NCI-H2029 (cell line): ENCODE measurements at regions not wholly inside any gene's neighbourhood (a gene's known extent, or its start where the extent isn't known, plus 50 kb on each side); places are given as distances from the start of the nearest gene placed in this dataset.
"Not testable (repeated sequence)": the region's sequence is repeated elsewhere in the genome, so short reads cannot be mapped to it uniquely, and the experiment has no call there.

ENCODE experiments used
- DNase-seq: peaks from one replicate; lab custom pipeline; 2025; lab: John Stamatoyannopoulos, UW

DNA sequence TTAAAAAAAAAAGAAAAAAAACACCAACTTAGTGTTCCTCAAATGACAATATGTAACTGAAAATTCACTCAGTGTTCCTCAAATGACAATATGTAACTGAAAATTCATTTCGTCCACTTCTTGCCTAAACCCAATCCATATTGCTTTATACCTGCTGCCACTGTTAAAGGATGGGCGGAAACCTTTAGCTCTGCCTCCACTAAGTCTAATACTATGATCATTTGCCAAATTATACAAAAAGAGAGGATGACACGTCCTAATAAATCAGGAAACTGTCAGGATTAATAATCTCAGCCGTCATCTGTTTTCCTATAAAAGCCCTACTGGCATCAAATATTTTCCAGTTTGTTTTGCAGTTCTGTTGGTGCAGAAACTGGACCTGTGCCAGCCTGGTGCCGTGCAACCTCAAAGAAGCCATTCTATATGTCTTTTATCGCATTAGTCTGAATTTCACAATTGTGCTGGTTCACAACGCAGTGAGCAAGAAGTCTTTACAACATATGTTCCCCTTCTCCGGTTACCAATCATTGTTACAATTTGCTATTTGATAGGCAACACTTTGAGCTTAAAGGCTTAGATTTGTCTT is 160.4 kb upstream of the KCNH8 start:
- peak; percentile 41 for DNase-seq

DNA sequence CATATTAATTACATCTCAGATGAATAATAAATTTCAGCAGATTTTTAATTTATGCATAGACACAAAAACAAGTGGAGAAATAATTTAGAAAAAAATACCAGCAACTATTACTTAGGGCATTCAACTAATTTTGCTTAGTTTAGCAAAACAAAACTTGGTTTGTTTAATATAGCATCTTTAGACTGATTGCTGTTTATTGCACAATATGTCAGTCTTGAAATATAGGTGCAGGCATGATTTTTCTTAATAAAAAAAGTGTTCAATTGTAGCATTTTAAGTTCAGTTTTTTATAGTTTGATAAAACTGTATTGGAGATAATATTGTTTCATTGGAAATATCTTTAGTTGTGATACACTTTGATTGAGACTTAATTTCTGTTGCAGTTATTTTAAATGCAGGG is 161.2 kb upstream of the KCNH8 start:
- DNase-seq = no peak

DNA sequence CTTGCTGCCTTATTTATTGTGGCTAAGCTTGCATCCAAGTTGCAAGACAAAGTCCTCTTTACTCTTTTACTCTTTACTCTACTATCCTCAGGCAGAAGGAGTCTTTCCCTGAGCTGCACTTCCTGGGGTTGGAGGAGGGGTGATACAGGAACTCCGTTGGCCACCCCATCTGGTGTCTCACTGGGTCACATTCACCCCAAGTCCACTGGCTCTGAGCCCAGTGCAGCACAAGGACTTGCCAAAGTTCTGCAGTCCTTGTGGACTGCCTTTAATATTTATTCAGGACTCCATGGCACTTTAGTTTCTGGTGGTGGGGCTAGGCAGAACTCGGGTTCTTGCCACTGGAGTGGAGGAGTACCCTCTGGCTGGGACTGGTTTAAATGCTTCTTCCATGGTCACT is 165.4 kb upstream of the KCNH8 start:
- DNase-seq = no peak

DNA sequence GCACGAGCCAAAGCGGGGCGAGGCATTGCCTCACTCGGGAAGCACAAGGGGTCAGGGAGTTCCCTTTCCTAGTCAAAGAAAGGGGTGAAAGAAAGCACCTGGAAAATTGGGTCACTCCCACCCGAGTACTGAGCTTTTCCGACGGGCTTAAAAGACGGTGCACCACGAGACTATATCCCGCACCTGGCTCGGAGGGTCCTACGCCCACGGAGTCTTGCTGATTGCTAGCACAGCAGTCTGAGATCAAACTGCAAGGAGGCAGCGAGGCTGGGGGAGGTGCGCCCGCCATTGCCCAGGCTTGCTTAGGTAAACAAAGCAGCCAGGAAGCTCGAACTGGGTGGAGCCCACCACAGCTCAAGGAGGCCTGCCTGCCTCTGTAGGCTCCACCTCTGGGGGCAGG is 172.2 kb upstream of the KCNH8 start:
- DNase-seq = not testable (repeated sequence)

DNA sequence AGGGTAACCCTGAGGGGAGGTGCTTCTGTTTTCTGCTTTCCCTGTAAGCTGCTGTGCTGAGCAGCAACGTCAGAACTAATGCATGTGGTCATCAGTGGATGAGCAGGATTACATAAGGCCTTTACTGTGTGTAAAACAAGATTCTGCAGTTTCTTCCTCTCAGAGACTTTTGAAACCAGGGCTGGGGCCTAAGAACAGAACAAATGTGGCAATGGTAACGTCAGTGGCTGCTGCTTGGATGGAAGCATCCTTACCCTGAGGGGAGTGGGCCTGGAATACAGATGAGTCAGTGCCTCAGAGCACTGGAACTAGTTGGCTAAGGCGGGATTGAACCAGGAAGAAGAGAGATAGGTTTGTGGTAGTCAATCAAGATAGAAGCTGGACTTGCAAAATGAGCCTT is 180.2 kb upstream of the KCNH8 start:
- no peak for DNase-seq

DNA sequence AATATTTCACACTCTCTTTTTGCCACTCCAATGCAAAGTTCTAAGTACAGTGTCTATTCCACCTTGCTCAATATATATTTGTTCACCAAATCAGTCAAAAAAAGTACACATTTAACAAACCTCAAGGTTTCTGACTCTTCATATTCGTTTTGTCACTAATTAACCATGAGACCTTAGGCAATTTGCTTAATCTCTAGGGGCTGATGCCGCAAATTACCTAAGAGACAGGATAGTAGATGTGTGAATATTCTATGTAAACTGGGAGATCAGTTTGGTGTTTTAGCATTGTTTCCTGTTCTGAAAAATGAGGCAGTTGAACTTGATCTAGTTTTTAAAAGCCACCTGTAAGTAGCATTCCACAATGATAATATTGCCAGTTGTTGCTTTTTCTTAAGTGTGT is 182.5 kb upstream of the KCNH8 start:
- DNase-seq = no peak

DNA sequence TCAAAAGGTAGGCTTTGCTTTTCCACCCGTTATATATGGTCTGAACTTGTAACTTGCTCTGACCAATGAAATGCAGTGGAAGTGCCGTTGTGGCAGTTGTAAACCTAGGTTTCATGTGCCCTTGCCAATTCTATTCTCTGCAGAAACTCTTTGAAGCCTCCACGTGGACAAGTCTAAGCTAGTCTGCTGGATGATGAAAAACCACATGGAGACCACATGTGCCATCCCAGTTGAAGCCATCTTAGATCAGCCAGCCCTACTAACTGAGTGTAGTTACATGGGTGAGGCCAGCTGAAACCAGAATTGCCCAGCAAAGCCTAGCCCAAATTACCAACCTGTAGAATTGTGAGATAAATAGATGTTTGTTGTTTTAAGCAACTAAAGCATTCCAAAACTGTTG is 183.7 kb upstream of the KCNH8 start:
- DNase-seq = no peak

DNA sequence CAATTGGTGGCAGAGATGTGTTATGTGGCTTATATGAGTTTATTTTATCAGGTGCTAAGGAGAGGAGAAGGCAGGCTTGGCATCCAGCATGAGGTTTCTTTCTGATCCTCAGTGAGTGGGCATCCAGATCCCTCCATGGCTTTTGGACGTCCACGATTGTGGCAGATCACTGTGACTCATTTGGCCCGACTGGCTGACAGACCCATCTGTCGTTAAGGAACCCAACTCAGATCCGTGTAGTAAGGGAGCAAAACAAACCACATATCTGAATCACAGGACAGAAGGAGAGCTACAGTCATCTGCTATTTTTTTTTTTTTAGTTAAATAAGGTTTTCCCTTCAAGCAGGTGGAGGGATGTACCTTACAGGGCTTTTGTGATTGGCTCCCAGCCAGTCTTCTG is 197.0 kb upstream of the KCNH8 start:
- DNase-seq = no peak

DNA sequence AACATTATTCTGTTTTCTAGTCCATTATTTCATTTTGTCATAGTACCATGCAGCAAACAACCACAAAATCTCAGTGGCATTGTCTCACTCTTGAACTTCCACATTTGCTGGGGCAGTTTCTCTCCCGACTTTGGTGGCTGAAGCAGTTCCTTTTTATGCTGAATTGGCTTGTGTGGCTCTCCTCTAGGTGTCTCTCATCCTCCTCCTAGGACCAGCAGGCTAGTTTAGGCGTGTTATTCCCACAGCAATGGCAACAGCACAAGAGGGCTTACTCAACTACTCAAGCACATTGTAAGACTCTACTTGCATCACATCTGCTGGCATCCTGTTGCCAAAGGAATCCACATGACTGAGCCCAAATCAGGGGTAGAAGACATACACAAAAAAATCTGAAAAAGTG is 201.8 kb upstream of the KCNH8 start:
- no peak for DNase-seq

DNA sequence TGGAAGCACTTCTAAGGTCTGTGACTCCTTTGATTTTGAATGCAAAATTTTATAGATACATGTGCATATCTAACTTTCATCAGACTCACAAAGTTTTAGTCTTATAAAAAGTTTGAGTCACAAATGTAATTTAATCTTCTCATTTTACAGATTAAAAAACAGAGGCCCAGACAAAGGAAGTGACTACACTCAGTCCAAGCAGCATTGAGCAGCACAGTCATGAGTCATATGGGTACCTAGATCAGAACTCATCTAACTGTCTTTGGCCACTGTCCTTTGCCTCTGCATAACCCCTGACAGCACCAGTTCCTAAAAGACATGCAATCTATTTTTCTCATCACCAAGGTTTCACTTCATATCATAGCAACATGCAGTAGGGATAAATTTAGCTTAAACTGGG is 210.7 kb upstream of the KCNH8 start:
- no peak for DNase-seq

DNA sequence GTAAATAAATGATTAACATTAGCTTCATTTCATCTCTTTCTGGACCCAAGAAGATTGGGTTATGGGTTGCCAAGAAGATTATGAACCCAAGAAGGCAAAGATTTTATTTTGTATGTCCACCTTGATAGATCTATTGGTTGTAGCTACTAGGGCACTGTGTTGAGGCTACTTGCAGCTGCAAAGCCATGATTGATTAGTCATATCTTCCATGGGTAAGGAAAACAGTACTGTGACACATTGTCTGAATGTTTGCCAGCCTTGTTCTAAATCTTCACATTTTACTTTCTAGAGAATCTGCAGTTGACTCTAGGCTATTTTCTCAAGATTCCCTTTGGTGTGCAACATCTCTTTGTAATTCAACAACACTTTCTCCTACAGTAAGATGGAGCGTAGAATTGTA is 229.2 kb upstream of the KCNH8 start:
- no peak for DNase-seq

DNA sequence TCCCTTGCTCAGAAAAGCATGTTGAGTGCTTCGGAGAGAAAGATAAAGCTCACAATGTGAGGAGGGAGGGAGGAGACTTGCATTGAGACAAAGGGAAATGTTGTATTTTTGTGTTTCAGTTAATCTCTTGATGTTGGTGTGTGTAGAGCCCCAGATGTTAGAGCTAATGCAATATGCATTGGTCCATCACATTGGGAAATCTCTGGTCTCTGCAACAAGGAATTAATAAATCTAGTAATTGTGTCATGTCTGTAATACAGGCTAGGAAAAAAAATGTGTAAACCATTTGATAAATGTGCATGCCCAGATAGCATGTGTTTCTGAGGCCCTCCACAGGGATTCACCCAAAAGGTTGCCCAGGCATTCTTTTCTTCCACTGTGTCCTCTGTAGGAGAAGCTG is 230.4 kb upstream of the KCNH8 start:
- no peak for DNase-seq

DNA sequence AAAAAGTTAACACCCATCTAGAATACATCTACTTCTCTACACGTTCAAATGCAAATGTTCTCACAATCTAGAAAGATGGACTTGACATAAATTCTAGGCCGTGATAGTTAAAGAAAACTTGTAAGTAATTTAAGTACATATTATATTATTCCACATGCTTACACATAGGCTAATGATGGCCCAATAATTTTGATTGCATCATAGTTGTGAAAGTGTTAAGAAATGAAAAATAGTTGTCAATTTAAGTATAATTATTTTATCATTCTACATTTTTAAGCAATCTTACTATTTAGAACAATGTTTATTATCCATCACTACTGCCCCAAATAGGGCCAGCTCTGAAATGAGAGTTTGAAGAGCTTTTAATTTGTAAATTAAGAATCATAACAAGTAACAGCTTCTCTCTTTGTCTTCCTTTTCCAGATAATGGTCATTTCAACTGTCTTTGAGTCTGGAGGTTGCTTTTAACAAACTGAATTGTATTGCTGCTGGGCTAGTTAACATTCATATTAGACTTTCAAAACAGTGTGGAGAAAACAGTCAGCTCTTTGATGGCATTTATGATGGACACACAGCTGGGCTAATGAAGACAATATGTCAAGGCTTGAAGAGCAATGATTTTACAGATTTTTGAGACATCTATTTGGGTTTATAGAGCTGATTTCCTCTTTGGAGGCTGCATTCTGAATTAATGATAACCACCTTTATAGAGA is 246.1 kb upstream of the KCNH8 start:
- no peak for DNase-seq

DNA sequence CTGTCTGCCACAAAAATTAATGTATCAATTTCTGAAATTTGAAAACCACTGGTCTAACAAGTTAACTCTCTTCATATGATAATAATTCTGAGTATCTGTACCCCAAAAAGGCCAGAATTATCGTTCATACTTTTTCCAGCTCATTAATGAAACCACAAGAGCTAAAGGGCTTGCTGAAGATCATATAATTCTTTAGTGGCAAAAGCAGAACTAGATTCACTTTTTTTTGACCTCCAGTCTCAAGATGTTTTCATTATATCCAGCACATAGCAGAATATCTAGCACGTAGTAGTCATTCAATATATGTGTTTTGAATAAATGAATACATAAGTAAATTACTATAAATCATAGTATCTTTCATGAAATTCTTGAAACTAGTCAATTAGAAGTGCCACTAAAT is 246.7 kb upstream of the KCNH8 start:
- no peak for DNase-seq

DNA sequence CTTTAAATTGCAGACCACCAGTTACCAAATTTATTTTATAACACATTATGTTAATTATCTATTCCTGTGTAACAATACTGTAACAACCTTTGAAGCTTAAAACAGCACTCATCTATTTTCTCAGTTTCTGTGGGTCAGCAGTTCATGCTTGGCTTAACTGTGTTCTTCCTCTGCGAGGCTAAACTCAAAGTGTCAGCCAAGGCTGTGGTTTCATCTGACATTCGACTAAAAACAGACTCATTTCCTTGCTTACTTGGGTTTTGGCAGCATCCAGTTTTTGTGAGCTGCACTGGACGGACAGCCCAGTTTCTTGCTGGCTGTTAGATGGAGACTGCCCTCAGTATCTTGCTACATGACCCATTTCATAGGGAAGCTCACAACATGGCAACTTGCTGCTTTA is 247.3 kb upstream of the KCNH8 start:
- DNase-seq = no peak

DNA sequence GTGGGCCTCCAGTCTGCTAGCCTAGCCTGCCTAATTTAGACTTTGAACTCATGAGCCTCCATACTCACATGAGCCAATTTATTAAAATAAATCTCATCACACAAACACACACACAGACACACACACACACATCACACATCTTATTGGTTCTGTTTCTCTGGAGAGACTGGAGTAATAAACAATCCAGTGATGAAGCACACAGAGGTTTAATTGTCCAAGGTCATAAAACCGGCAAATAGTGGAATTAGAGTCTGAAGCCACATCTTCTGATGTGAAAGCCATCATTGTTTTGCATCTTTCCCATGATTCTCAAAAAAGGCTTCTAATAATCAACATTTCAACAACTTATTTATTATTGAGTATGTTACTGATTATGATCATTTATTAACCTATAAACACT is 249.4 kb upstream of the KCNH8 start:
- no peak for DNase-seq

DNA sequence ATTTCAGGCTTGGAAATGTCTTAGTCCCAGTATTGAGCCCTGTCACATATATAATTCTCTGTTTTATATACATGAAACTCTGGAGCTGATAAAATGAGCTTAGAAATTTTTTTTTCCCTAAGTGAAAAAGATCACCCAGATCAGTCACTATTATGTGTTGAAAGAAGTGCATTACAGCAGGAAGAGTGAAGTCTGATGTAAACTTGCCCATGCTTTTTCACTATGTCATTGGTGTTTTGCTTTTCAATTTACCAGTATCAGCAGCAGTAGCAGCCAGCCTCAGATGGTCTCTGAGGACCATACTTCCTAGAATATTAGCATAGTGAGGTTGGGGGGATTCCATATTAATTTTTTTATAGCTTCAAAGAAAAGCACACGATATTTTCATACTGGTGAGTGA is 255.6 kb upstream of the KCNH8 start:
- no peak for DNase-seq

DNA sequence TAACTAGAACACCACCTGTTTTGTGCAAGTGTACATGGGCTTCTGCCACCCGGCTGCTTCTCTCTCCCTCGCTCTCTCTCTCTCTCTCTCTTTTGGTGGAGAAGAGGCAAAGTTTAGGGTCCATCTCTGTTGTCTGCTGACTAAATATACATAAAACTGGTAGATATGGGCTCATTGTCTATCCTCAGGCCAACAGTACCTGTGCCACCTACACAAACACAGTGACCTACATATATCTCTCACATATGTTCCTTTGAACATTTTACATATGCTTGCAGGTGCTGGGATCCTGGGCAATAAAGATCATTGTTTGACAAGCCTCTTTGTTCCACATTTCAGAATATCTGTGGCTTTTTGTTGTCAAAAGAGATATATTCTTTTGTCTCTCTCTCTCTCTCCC is 256.3 kb upstream of the KCNH8 start:
- no peak for DNase-seq

DNA sequence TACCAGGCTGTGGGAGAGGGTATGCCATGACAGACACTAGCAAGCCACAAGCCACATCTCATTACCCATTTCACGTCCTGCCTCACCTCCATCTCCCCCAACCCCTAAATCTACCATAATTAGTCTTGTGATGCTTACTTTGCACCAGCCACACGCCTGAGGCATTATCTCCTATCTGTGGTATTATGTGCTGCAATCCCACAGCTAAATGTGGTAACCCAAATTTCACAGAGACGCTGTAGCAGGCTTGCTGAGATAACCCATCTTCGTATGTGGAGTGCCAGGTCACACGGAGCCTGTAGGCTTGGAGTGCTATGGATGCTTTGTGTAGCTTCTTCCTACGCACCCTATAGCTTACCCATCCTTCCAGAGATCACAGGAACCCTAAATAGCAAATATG is 256.7 kb upstream of the KCNH8 start:
- no peak for DNase-seq

DNA sequence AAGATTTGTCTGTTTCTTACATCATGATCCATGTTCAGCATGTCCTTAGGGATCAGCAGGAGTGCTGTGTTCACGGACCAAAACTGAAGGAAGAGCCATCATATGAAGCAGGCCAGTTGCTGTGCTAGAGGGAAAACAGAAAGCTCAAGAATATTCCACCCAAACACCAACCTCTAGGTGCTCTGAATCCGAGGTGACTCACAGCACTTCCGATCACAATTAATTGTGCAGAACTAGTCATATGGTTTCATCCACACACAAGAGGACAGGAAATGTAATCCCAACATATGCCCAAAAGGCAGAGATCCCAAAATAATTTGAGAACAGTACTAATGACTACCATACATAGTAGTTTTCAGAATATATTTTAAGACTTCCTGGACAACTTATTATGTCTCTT is 257.9 kb upstream of the KCNH8 start:
- DNase-seq = no peak

DNA sequence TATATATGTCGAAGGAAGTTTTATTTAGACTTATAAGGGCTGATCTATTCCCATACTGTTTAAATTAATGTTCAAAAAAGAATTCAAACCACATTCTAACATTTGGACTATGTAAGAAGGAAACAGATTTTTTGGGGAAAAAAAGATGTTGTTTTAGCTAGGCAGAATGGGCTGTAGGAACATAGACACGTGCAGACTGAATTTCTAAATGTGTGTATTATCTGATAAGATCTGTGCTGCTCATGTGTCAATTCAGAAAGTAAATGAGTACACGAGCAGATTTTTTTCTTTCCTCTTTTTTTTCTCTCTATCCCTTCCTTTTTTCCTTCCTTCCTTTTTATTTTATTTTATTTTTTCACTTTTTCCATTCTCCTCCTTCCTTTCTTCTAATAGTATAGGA is 259.5 kb upstream of the KCNH8 start:
- DNase-seq = no peak

DNA sequence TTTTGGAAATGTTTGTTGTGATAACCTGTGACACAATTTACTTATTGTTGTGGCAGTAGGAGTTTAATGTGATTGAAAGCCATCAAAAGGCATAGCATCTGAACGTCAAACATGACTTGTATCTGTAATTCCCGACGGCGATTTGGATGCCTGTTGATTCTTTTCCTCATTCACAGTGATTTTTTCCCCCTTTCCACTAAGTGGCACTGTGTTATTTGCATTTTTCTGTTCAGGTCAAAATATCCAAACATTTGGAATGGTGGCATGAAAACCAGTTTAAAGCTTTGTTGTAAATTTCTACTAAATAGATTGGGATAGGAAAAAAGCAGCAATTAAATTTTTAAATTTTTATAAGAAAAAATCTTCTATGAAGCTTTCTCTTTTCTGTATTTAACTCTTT is 259.9 kb upstream of the KCNH8 start:
- DNase-seq = no peak

DNA sequence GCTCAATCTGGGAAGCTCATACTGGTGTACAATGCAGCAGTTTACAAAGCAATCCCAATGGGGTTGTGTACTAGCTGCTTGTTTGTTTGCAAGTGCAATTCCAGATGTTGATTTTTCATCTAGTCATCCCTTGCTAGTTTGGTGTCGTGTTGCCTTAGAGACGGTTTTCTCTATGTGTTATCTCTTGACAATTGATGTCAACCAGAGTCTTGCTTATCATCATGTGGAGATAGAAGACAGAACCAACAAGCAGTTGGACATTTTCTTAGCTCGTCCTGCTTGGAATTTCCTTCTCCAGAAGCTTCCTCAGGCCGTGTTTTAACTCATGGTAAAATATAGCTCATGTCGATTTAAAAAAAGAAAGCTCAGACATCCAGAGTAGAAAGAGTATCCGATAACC is 262.0 kb upstream of the KCNH8 start:
- DNase-seq = no peak

DNA sequence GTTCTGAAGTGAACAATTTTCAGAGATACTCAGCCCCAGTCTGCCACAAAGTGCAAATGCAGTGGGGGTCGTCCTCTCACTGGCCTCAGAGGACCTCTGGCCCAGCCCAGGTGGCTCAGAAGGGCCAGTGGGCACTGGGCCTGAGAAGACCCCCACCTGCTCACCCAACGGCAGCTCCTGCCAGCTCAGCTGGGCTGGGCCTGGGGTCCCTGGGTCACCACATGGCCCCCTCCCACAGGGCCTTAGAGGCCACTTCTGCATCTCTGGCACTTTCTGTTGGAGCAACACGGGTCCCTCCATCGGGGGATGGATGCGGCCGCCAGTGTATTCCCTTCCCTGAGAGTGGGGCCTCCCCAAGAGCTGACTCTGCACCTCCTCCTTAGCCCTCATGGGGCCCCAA is 262.7 kb upstream of the KCNH8 start:
- DNase-seq = no peak
